B cell (primary cell): ENCODE measurements at regions not wholly inside any gene's neighbourhood (a gene's known extent, or its start where the extent isn't known, plus 50 kb on each side); places are given as distances from the start of the nearest gene placed in this dataset.

Experiments
- EZH2 ChIP-seq: IDR thresholded peaks from 2 replicates; pipeline ENCODE4 v1.6.1; 2012; ENCODE audit warnings: borderline replicate concordance, low read depth, mild to moderate bottlenecking, moderate library complexity, low read length; ENCODE audit not compliant: insufficient read depth, poor library complexity, severe bottlenecking
- TF ChIP-seq, protein P1 (sequence below): fragments of 200-600 bp; IDR thresholded peaks from one replicate; pipeline ENCODE4 v1.8.0; 2022; ENCODE audit warnings: antibody characterized with exemption, mild to moderate bottlenecking

DNA sequence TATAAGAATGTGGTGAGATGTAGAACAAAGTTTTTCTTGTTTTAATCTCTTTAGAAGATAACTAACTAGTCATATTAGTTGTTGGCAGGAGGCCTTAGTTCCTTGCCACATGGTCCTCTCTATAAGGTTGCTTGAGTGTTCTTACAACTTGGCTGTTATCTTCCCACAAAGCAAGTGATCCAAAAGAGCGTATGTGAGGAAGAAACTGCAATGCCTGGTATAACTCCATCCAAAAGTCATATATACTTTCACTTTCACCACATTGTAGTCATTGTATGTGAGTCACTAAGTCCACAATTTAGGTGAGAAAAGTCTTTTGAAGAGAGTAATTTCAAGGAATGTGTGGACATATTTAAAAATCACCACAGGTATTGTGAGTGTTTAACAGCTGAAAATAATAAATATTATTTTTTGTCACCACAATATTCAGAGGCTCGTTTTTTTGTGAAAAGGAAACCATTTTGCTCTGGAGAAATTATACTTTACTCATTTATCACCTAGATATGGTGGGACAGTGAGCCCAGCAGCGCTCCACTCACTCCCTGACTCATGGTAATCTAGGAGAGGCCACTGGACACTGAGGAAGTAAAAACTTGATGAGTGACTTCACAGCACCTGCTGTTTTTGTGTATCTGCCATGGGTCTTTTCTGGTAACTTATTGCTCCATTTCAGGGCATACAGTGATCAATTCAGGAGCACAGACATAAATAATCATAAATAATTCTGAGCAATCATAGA, 369.4 kb upstream of the NDST3 start:
- TF ChIP-seq, protein P1, sequence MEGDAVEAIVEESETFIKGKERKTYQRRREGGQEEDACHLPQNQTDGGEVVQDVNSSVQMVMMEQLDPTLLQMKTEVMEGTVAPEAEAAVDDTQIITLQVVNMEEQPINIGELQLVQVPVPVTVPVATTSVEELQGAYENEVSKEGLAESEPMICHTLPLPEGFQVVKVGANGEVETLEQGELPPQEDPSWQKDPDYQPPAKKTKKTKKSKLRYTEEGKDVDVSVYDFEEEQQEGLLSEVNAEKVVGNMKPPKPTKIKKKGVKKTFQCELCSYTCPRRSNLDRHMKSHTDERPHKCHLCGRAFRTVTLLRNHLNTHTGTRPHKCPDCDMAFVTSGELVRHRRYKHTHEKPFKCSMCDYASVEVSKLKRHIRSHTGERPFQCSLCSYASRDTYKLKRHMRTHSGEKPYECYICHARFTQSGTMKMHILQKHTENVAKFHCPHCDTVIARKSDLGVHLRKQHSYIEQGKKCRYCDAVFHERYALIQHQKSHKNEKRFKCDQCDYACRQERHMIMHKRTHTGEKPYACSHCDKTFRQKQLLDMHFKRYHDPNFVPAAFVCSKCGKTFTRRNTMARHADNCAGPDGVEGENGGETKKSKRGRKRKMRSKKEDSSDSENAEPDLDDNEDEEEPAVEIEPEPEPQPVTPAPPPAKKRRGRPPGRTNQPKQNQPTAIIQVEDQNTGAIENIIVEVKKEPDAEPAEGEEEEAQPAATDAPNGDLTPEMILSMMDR, result no peak
- TF ChIP-seq EZH2, result no peak
